ENCODE measurements at regions not wholly inside any gene's neighbourhood (a gene's known extent, or its start where the extent isn't known, plus 50 kb on each side); places are given as distances from the start of the nearest gene placed in this dataset.

DNA sequence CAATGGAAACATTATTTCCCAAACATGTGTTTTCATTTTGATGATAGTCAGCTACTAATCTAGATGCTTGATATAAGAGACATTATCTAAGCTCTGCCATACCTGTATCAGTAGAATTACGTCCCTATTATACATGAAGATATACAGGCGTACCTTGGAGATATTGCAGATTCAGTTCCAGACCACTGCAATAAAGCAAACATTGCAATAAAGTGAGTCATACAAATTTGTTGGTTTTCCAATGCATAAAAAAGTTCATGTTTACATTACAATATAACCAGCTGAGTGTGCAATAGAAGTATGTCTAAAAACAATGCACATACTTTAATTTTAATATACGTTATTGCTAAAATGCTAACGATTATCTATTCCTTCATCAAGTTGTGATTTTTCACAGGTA is 236.0 kb upstream of the ZNF717 start:
- no peak overlapping the region for H3K27ac Mint-ChIP-seq
- H3K9me3 ChIP-seq (ENCODE audit: control insufficient read depth, low read length, poor library complexity, severe bottlenecking) = no peaks in the 10 kb centered on the region
- H3K27me3 Mint-ChIP-seq = no peaks in the 10 kb centered on the region
- DNase-seq (no peak), ATAC-seq (no peak)
- no peaks in the 10 kb centered on the region for H3K4me1 Mint-ChIP-seq
- no peak overlapping the region for H3K4me3 Mint-ChIP-seq
- no peaks in the 10 kb centered on the region for H3K36me3 Mint-ChIP-seq (ENCODE audit: low read depth)

DNA sequence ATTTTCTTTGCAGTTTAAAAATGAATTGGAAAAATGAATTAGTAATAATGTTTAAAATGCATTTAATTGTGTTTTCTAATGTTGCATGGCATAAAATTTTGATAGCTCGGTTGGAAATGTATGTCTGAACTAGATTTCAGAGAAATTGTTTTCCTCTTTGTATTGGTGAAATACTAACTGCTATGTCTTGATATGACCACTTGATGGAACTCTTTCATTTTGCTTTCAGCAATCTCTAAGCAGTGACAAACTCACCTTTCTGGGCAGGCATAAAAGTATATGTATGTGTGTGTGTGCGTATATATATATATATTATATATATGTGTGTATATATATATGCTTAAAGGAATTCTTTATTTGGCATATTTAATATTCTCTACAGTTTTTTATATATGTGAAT is 239.3 kb upstream of the ZNF717 start:
- H3K27ac Mint-ChIP-seq = no peak overlapping the region
- DNase-seq (no peak), ATAC-seq (no peak)
- no peaks in the 10 kb centered on the region for H3K9me3 ChIP-seq (ENCODE audit: control insufficient read depth, low read length, poor library complexity, severe bottlenecking)
- H3K36me3 Mint-ChIP-seq (ENCODE audit: low read depth) = no peaks in the 10 kb centered on the region
- H3K27me3 Mint-ChIP-seq = no peaks in the 10 kb centered on the region
- H3K4me1 Mint-ChIP-seq = no peaks in the 10 kb centered on the region
- no peak overlapping the region for H3K4me3 Mint-ChIP-seq

DNA sequence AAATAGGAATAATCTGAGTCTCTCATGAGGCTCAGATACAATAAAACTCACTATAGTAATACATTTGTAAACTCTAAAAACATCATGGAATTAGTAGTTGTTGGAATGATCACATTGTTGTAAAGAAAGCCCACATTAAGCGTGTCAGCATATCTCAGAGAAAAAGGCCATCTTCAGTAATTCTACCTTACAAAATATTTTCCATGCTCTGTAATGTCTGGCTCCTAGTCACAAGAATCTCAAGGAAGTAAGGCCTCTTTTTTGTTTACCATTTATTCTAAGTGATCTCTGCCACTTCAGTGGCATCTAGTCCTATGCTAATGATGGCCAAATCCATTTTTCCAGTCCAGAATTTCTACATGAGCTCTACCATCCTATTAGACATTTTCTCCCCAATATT is 240.2 kb upstream of the ZNF717 start:
- Mint-ChIP-seq H3K27ac (no peak overlapping the region), H3K4me1 (no peaks in the 10 kb centered on the region), H3K4me3 (no peak overlapping the region), H3K36me3 (ENCODE audit: low read depth) (no peaks in the 10 kb centered on the region), H3K27me3 (no peaks in the 10 kb centered on the region)
- no peak for DNase-seq
- ATAC-seq = no peak
- no peaks in the 10 kb centered on the region for H3K9me3 ChIP-seq (ENCODE audit: control insufficient read depth, low read length, poor library complexity, severe bottlenecking)

DNA sequence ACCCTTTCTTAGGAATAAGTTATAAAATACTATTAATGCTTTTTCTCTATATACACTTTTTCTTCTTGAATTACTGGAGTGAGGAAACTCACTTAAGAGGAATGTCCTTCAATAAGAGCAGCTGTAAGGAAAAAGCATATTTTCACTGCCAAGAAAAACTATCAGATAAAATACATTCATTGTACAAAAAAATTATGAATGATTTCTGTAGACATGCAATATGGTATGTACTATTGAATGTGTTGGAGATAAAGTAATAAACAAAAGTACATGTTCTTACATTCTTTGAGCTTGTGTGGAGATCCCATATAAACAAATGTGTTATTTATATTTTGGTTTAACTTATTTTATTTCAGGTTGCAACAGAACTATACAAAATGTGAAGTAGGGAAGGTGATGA is 241.0 kb upstream of the ZNF717 start:
- H3K4me1 Mint-ChIP-seq = no peaks in the 10 kb centered on the region
- no peak for ATAC-seq
- H3K4me3 Mint-ChIP-seq = no peak overlapping the region
- DNase-seq = no peak
- H3K36me3 Mint-ChIP-seq (ENCODE audit: low read depth) = no peaks in the 10 kb centered on the region
- no peaks in the 10 kb centered on the region for H3K27me3 Mint-ChIP-seq
- no peak overlapping the region for H3K27ac Mint-ChIP-seq
- H3K9me3 ChIP-seq (ENCODE audit: control insufficient read depth, low read length, poor library complexity, severe bottlenecking) = no peaks in the 10 kb centered on the region

DNA sequence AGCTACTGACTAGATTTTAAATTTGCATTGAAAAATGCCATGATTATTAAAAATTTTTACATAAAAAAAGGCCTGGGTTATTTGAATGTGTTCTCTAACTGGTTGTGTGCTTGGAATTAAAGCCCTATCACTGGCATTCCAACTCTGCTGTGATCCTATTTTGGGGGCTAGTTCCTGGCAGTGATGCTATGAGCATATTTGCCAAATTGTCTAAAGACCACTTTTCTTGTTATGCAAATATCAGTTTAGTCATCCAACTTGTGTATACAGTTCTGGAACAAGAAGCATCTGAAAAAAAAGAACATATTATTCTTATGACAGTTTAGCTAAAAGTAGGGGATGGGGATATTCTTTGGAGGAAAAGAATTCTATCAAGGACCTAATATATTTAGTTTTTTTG is 243.4 kb upstream of the ZNF717 start:
- H3K27ac Mint-ChIP-seq = no peak overlapping the region
- no peaks in the 10 kb centered on the region for H3K36me3 Mint-ChIP-seq (ENCODE audit: low read depth)
- no peak overlapping the region for H3K4me3 Mint-ChIP-seq
- ATAC-seq (no peak), DNase-seq (no peak)
- peaks cover 3% of the 10 kb centered on the region for H3K9me3 ChIP-seq (ENCODE audit: control insufficient read depth, low read length, poor library complexity, severe bottlenecking)
- no peaks in the 10 kb centered on the region for H3K27me3 Mint-ChIP-seq
- no peaks in the 10 kb centered on the region for H3K4me1 Mint-ChIP-seq

DNA sequence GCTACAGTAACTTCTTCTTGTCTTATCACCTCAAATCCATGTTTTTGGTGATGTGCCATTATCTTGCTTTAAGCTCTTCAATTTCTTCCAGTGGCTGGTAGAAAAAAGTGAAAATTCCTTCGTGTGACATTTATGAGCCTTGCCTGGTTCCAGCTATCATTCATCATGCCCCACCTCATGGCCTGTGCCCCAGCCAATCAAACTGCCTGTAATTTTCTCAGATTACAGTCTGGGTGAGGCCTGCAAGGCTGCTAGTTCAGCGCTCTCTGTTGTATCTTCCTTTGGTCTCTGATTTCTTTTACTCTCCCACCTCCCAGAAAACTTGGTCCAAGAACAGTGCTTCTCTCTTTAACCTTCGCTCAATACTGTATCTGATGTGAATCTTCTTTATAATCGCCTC is 249.3 kb upstream of the ZNF717 start:
- no peaks in the 10 kb centered on the region for H3K27me3 Mint-ChIP-seq
- H3K4me3 Mint-ChIP-seq = no peak overlapping the region
- DNase-seq = no peak

DNA sequence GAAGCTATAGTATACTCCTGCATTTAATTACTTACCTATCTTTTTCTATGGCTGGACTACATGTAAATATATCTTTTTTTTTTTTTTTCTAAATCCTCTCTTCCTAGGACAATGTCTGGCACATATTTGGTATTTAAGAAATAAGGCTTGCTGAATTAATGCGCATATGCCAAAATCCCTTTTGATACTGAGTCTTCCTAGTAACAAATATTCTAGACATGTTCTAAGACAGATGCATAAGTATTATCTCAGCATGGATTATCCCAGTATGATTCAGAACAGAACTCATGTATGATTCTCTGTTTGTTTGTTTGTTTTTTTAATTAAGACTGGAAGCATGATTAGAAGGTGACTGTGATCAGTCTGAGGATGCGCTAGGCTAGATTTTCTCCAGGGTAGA is 249.8 kb upstream of the ZNF717 start:
- no peak for ATAC-seq
- Mint-ChIP-seq H3K36me3 (ENCODE audit: low read depth) (no peaks in the 10 kb centered on the region), H3K27ac (no peak overlapping the region)

More for the DNA sequence above, 249.3 kb upstream of the ZNF717 start:
- Mint-ChIP-seq H3K36me3 (ENCODE audit: low read depth) (no peaks in the 10 kb centered on the region), H3K27ac (no peak overlapping the region), H3K4me1 (no peaks in the 10 kb centered on the region)
- ATAC-seq = no peak
- peaks cover 3% of the 10 kb centered on the region for H3K9me3 ChIP-seq (ENCODE audit: control insufficient read depth, low read length, poor library complexity, severe bottlenecking)

DNA sequence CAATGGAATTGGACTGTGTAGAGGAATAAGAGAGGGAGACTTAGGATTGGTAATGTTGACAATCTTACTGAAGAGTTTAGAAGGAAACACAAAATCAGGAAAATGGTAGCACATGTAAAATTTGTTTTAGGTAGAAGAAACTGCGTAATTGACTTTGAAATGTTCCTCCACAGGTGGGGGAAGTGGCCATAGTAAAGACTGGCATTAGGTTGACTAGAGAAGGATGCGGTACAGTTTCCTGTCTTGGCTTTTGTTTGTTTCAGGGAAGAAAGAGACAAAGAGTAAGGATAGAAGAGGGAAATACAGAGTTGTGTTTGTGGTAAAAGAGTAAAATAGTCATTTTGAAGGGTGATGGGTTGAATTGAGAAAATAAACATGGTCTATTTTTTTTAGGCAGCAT is 253.6 kb upstream of the ZNF717 start:
- Mint-ChIP-seq H3K27ac (no peak overlapping the region), H3K4me3 (no peak overlapping the region), H3K27me3 (no peaks in the 10 kb centered on the region), H3K4me1 (no peaks in the 10 kb centered on the region), H3K36me3 (ENCODE audit: low read depth) (no peaks in the 10 kb centered on the region)
- DNase-seq = no peak
- no peaks in the 10 kb centered on the region for H3K9me3 ChIP-seq (ENCODE audit: control insufficient read depth, low read length, poor library complexity, severe bottlenecking)
- ATAC-seq = no peak

More for the DNA sequence above, 249.8 kb upstream of the ZNF717 start:
- peaks cover 3% of the 10 kb centered on the region for H3K9me3 ChIP-seq (ENCODE audit: control insufficient read depth, low read length, poor library complexity, severe bottlenecking)
- H3K4me3 Mint-ChIP-seq = no peak overlapping the region
- H3K4me1 Mint-ChIP-seq = no peaks in the 10 kb centered on the region
- DNase-seq = no peak
- no peaks in the 10 kb centered on the region for H3K27me3 Mint-ChIP-seq

DNA sequence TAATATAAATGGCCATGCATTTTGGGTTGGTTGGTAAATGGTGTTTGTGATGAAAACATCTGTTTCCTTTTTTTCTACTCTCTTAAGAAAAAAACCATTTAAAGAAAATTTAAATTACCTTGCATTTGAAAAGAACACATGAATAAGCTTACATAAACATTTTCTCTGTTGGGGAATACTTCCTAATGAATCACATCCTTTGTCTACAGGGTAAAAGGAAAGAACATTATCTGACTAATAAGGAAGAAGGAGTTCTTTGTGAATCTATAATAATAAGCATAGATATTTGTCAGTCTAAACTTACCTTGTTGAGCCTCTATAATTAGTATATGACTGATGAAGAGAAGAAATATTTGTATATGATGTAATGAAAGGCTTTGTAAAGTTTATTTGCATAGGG is 254.1 kb upstream of the ZNF717 start:
- ATAC-seq (no peak), DNase-seq (no peak)
- Mint-ChIP-seq H3K4me1 (no peaks in the 10 kb centered on the region), H3K27me3 (no peaks in the 10 kb centered on the region), H3K27ac (no peak overlapping the region), H3K36me3 (ENCODE audit: low read depth) (no peaks in the 10 kb centered on the region), H3K4me3 (no peak overlapping the region)
- H3K9me3 ChIP-seq (ENCODE audit: control insufficient read depth, low read length, poor library complexity, severe bottlenecking) = no peaks in the 10 kb centered on the region

DNA sequence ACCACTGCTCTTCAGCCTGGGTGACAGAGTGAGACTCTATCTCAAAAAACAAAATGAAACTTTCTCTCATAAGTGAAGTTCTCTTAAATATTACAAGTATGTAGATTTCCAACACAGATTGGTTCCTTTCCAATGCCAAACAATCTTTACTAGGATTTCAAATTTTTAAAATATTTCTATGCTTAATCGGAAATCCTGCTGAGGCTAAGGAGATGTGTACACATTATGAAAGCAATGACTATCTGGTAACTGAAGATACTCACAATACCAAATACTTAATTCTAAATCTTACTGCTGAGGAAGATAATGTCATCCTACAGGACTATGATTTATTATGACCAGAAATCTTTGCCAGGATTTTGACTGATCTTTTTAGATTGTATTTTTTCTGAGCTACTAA is 255.6 kb upstream of the ZNF717 start:
- H3K27me3 Mint-ChIP-seq = no peaks in the 10 kb centered on the region
- ATAC-seq = no peak
- H3K9me3 ChIP-seq (ENCODE audit: control insufficient read depth, low read length, poor library complexity, severe bottlenecking) = no peaks in the 10 kb centered on the region

DNA sequence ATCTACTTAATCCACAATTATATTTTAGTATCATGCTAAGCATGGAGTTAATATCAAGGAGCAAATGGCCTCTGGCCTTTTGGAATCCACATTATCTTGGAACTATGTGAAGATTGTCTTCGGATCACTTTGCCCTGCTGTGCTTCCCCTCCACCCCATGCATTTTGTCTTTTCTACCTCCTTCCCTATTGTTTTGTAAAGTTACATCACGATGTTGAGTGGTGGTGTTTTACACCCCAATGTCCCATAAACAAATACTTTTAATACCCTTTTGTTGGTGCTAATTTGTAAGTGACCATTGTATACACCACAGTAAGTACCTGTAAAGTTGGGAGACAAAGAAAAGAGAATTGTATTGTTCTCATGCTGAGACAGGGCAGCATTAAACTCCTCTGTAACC is 258.4 kb upstream of the ZNF717 start:
- H3K9me3 ChIP-seq (ENCODE audit: control insufficient read depth, low read length, poor library complexity, severe bottlenecking) = no peaks in the 10 kb centered on the region
- ATAC-seq = no peak
- H3K4me1 Mint-ChIP-seq = no peaks in the 10 kb centered on the region
- no peak for DNase-seq
- no peak overlapping the region for H3K4me3 Mint-ChIP-seq
- H3K27ac Mint-ChIP-seq = no peak overlapping the region
- H3K36me3 Mint-ChIP-seq (ENCODE audit: low read depth) = no peaks in the 10 kb centered on the region
- no peaks in the 10 kb centered on the region for H3K27me3 Mint-ChIP-seq

More for the DNA sequence above, 255.6 kb upstream of the ZNF717 start:
- Mint-ChIP-seq H3K4me1 (no peaks in the 10 kb centered on the region), H3K27ac (no peak overlapping the region), H3K36me3 (ENCODE audit: low read depth) (no peaks in the 10 kb centered on the region), H3K4me3 (no peak overlapping the region)
- no peak for DNase-seq

DNA sequence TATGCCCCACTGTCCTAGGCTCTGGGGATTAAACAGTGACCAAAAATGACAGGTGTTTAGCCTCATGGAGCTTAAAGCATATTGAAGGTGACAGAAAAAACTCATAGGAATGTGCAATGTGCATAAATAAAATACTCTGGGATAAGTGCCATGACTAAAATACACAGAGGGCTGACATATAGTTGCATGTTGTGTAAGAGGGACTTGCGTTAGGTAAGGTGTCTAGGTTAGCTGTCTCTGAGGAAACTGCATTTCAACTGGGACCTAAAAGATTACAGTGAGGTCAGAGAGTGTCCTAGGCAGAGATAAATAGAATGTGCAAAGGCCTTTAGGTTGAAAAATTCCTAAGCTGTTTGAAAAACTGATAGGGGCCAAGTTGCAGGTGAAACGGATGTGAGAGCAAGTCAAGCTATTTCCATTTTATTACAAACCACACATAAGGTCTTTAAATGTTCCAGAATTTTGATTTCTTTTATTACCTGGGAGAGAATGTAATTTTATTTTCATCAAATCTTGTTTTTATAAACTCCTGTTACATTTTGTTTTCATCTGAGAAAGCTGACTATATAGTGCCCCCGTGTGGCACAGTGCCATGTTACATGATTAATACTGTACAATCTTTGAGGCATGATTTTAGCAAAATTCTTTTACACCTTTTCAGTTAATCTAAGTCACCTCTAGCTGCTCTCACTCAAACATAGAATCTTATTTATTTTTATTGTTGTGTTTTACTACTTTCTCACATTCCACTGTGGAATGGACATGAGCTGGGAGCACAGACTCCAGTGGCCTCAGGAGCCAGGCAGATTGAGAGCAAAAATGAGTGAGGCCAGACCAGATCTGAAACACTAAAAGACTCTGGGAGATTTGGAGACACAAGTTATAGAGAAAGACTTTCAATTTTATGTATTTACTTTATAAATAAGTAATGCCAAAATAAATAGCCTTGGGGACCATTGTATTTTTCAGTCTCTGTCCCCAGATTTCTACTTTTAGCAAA is 259.6 kb upstream of the ZNF717 start:
- no peak overlapping the region for H3K27ac Mint-ChIP-seq
- no peak for DNase-seq
- H3K27me3 Mint-ChIP-seq = no peaks in the 10 kb centered on the region
- no peaks in the 10 kb centered on the region for H3K9me3 ChIP-seq (ENCODE audit: control insufficient read depth, low read length, poor library complexity, severe bottlenecking)
- H3K4me3 Mint-ChIP-seq = no peak overlapping the region
- no peak for ATAC-seq
- no peaks in the 10 kb centered on the region for H3K36me3 Mint-ChIP-seq (ENCODE audit: low read depth)
- no peaks in the 10 kb centered on the region for H3K4me1 Mint-ChIP-seq

DNA sequence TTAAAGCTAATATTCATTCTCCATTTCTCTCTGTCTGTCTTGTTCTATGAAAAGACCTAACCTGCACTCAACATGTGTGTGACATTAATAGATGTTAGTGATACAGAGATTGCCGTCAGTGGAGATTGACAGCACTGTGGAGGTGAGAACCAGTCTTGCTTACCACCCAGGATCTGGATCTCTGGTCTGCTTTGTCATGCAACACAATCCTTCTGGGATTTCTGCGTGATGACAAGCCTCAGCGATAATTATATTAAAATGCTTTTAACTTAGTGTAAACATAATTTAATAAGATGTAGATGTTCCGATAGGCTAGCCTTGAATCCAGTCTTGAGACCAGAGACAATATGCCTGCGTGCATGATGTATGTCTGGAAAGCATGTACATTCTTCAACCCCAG is 262.0 kb upstream of the ZNF717 start:
- no peaks in the 10 kb centered on the region for H3K9me3 ChIP-seq (ENCODE audit: control insufficient read depth, low read length, poor library complexity, severe bottlenecking)
- no peaks in the 10 kb centered on the region for H3K4me1 Mint-ChIP-seq
- no peak overlapping the region for H3K4me3 Mint-ChIP-seq
- no peaks in the 10 kb centered on the region for H3K27me3 Mint-ChIP-seq
- H3K36me3 Mint-ChIP-seq (ENCODE audit: low read depth) = no peaks in the 10 kb centered on the region
- H3K27ac Mint-ChIP-seq = no peak overlapping the region
- DNase-seq (no peak), ATAC-seq (no peak)

DNA sequence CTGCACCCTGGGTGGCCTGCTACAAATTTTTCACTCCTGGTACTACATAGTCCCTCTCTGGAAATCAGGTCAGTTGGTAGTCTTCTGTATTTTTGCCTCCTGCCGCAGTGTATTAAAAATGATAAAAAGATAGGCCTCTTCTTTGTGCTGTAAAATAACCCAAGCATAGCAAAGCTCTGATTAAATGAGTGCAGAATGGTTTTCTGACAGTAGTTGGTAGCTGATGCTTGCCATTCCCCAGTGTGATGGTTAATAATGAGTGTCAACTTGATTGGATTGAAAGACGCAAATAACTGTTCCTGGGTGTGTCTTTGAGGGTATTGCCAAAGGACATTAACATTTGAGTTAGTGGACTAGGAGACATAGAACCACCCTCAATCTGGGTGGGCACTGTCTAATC is 264.4 kb upstream of the ZNF717 start:
- Mint-ChIP-seq H3K4me3 (no peak overlapping the region), H3K27me3 (no peaks in the 10 kb centered on the region), H3K27ac (no peak overlapping the region), H3K4me1 (no peaks in the 10 kb centered on the region), H3K36me3 (ENCODE audit: low read depth) (no peaks in the 10 kb centered on the region)
- H3K9me3 ChIP-seq (ENCODE audit: control insufficient read depth, low read length, poor library complexity, severe bottlenecking) = no peaks in the 10 kb centered on the region
- no peak for ATAC-seq
- DNase-seq = no peak
